Vagina (tissue), 2 donors: ENCODE measurements at regions not wholly inside any gene's neighbourhood (a gene's known extent, or its start where the extent isn't known, plus 50 kb on each side); places are given as distances from the start of the nearest gene placed in this dataset.

Experiments used
- POLR2A ChIP-seq, 2 donors: fragments of 450-650 bp; IDR thresholded peaks; one replicate each; pipeline ENCODE4 v1.6.1; 2017; ENCODE audit warnings: antibody characterized with exemption in 2 of 2, mild to moderate bottlenecking in 2 of 2, moderate library complexity in 2 of 2
- POLR2AphosphoS5 ChIP-seq, 2 donors: sonication (generic); formaldehyde crosslinking; IDR thresholded peaks; one replicate each; pipeline ENCODE4 v1.9.0; 2017; ENCODE audit warnings: antibody characterized with exemption in 2 of 2, mild to moderate bottlenecking in 2 of 2, low read depth in 1 of 2; ENCODE audit not compliant: insufficient read depth in 1 of 2
- TF ChIP-seq, protein P1 (sequence below), 3 experiments: fragments of 450-650 bp in 2 of 3; fragments of 200-600 bp in 1 of 3; sonication (generic) in 1 of 3; IDR thresholded peaks; one replicate each; pipeline ENCODE4 v1.5.1; 2017 to 2019; ENCODE audit warnings: antibody characterized with exemption in 3 of 3, mild to moderate bottlenecking in 2 of 3, moderate library complexity in 2 of 3

- TF ChIP-seq, protein P1, sequence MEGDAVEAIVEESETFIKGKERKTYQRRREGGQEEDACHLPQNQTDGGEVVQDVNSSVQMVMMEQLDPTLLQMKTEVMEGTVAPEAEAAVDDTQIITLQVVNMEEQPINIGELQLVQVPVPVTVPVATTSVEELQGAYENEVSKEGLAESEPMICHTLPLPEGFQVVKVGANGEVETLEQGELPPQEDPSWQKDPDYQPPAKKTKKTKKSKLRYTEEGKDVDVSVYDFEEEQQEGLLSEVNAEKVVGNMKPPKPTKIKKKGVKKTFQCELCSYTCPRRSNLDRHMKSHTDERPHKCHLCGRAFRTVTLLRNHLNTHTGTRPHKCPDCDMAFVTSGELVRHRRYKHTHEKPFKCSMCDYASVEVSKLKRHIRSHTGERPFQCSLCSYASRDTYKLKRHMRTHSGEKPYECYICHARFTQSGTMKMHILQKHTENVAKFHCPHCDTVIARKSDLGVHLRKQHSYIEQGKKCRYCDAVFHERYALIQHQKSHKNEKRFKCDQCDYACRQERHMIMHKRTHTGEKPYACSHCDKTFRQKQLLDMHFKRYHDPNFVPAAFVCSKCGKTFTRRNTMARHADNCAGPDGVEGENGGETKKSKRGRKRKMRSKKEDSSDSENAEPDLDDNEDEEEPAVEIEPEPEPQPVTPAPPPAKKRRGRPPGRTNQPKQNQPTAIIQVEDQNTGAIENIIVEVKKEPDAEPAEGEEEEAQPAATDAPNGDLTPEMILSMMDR (IDR thresholded peaks at IDR 0.05), result no peak
- TF ChIP-seq POLR2A (IDR thresholded peaks at IDR 0.05) (no peak), POLR2AphosphoS5 (IDR thresholded peaks at IDR 0.05; ENCODE audit: insufficient read depth in 1 of 2, low read depth in 1 of 2) (no peak)
Observed at GRCh38 chr18:29063346-29063745, 886.4 kb upstream of the CDH2 start.
